ENCODE measurements at regions not wholly inside any gene's neighbourhood (a gene's known extent, or its start where the extent isn't known, plus 50 kb on each side); places are given as distances from the start of the nearest gene placed in this dataset.

DNA sequence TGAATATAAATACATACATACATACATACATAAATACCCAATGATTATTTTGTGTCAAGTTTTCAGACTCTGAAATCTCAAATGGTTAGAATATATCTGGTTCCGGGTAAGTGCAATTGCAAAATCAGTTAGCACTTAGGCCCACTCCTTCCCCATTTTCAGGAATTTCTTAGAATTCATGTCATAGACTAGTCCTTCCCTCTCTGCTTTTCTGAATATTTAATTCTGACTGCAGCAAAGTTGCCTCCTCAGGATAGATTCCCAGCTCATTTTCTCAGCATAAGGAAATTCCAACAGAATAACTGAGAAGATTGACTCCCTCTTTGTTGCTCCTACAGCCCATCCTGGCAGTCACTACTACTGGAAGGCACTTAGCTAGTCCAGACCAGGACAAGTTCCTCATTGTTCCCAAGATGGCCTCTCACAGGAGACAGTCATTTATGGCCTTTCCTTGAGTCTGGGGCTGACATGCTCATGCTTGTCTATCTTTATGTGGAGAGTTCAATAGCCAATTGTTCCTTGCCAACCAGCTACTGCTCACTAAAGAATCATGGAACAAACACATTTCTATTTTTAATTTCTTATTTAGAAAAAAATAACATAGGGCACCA, 142.9 kb upstream of the ITGB1 start (continued):
- TF ChIP-seq CBX8 (IDR thresholded peaks at IDR 0.05; ENCODE audit: borderline replicate concordance, low read depth, low read length) (no peak), SRF (IDR thresholded peaks at IDR 0.05; ENCODE audit: low read depth, low read length) (no peak), TAF7 (optimal IDR thresholded peaks at IDR 0.05; ENCODE audit: borderline replicate concordance, low read depth, low read length) (no peak), GABPA (IDR thresholded peaks at IDR 0.05; ENCODE audit: borderline replicate concordance, insufficient read depth, low read length) (no peak), SIRT6 (IDR thresholded peaks at IDR 0.05; ENCODE audit: low read length) (no peak), NRF1 (IDR thresholded peaks at IDR 0.05; ENCODE audit: low read depth, low read length) (no peak), BACH1 (IDR thresholded peaks at IDR 0.05; ENCODE audit: low read length) (no peak)

All from H1 (cell line).